NCI-H146 (cell line): ENCODE measurements at regions not wholly inside any gene's neighbourhood (a gene's known extent, or its start where the extent isn't known, plus 50 kb on each side); places are given as distances from the start of the nearest gene placed in this dataset.

Experiments
- DNase-seq: peaks from one replicate; lab custom pipeline; 2025; lab: John Stamatoyannopoulos, UW

GRCh38 chr11:95717314-95717713, 72.3 kb downstream of the FAM76B start:
- DNase-seq: no peak

- no peak for DNase-seq
These were observed 73.3 kb downstream of the FAM76B start for GRCh38 chr11:95716266-95716665.

GRCh38 chr11:95715777-95716241, 73.8 kb downstream of the FAM76B start:
- DNase-seq: no peak

GRCh38 chr11:95714843-95715776, 74.5 kb downstream of the FAM76B start:
- no peak for DNase-seq

GRCh38 chr11:95713428-95713827, 76.2 kb downstream of the FAM76B start:
- DNase-seq: no peak

- DNase-seq: no peak
These were observed 77.7 kb downstream of the FAM76B start for GRCh38 chr11:95711945-95712221.

- no peak for DNase-seq
These were observed 78.2 kb downstream of the FAM76B start for GRCh38 chr11:95711162-95711944.

GRCh38 chr11:95708681-95709080, 80.9 kb downstream of the FAM76B start:
- no peak for DNase-seq

- no peak for DNase-seq
These were observed 82.6 kb downstream of the FAM76B start for GRCh38 chr11:95706974-95707387.

GRCh38 chr11:95705485-95706124, 84.0 kb downstream of the FAM76B start:
- DNase-seq: peak; percentile 48

GRCh38 chr11:95704865-95705264, 84.7 kb downstream of the FAM76B start:
- DNase-seq: no peak

GRCh38 chr11:95703049-95703448, 86.5 kb downstream of the FAM76B start:
- no peak for DNase-seq

- DNase-seq: no peak
These were observed 87.1 kb downstream of the FAM76B start for GRCh38 chr11:95702526-95702925.

- no peak for DNase-seq
These were observed 89.1 kb downstream of the FAM76B start for GRCh38 chr11:95700471-95700817.

GRCh38 chr11:95699631-95700470, 89.7 kb downstream of the FAM76B start:
- no peak for DNase-seq

- DNase-seq: no peak
These were observed 90.7 kb downstream of the FAM76B start for GRCh38 chr11:95698676-95699557.

GRCh38 chr11:95697614-95698408, 91.8 kb downstream of the FAM76B start:
- no peak for DNase-seq

- no peak for DNase-seq
These were observed 94.4 kb downstream of the FAM76B start for GRCh38 chr11:95695181-95695580.

- DNase-seq: no peak
These were observed 96.3 kb downstream of the FAM76B start for GRCh38 chr11:95693298-95693697.
